GM19452 (cell line): ENCODE measurements at regions not wholly inside any gene's neighbourhood (a gene's known extent, or its start where the extent isn't known, plus 50 kb on each side); places are given as distances from the start of the nearest gene placed in this dataset.
"Not testable (repeated sequence)": the region's sequence is repeated elsewhere in the genome, so short reads cannot be mapped to it uniquely, and the experiment has no call there.

ENCODE experiments used
- ATAC-seq: cut with Tn5 transposase; IDR thresholded peaks from one replicate; pipeline ENCODE4 v1.9.1; 2021; ENCODE audit not compliant: unreplicated experiment

GRCh38 chr9:12350775-12351174, 342.4 kb upstream of the TYRP1 start:
- no peak for ATAC-seq

- no peak for ATAC-seq
Observed at GRCh38 chr9:12351293-12352044, 341.7 kb upstream of the TYRP1 start.

- no peak for ATAC-seq
Observed at GRCh38 chr9:12352045-12352315, 341.2 kb upstream of the TYRP1 start.

- no peak for ATAC-seq
Observed at GRCh38 chr9:12363439-12363838, 329.7 kb upstream of the TYRP1 start.

- ATAC-seq, result no peak
Observed at GRCh38 chr9:12368569-12368968, 324.6 kb upstream of the TYRP1 start.

GRCh38 chr9:12391839-12392509, 301.2 kb upstream of the TYRP1 start:
- no peak for ATAC-seq

- ATAC-seq, result no peak
Observed at GRCh38 chr9:12394105-12394504, 299.1 kb upstream of the TYRP1 start.

GRCh38 chr9:12403721-12404120, 289.5 kb upstream of the TYRP1 start:
- no peak for ATAC-seq

- ATAC-seq, result no peak
Observed at GRCh38 chr9:12413986-12414385, 279.2 kb upstream of the TYRP1 start.

- no peak for ATAC-seq
Observed at GRCh38 chr9:12414514-12414913, 278.7 kb upstream of the TYRP1 start.

- ATAC-seq, result no peak
Observed at GRCh38 chr9:12415361-12415760, 277.8 kb upstream of the TYRP1 start.

GRCh38 chr9:12416716-12417115, 276.5 kb upstream of the TYRP1 start:
- no peak for ATAC-seq

- ATAC-seq, result no peak
Observed at GRCh38 chr9:12424243-12424642, 268.9 kb upstream of the TYRP1 start.

- no peak for ATAC-seq
Observed at GRCh38 chr9:12425878-12426864, 267.0 kb upstream of the TYRP1 start.

- no peak for ATAC-seq
Observed at GRCh38 chr9:12439267-12439666, 253.9 kb upstream of the TYRP1 start.

- not testable (repeated sequence) for ATAC-seq
Observed at GRCh38 chr9:12441080-12441479, 252.1 kb upstream of the TYRP1 start.

GRCh38 chr9:12441506-12441905, 251.7 kb upstream of the TYRP1 start:
- ATAC-seq, result no peak

GRCh38 chr9:12448246-12448645, 244.9 kb upstream of the TYRP1 start:
- no peak for ATAC-seq

GRCh38 chr9:12457237-12457636, 235.9 kb upstream of the TYRP1 start:
- no peak for ATAC-seq

GRCh38 chr9:12461763-12462460, 231.3 kb upstream of the TYRP1 start:
- ATAC-seq, result no peak

GRCh38 chr9:12462861-12463260, 230.3 kb upstream of the TYRP1 start:
- no peak for ATAC-seq
